ENCODE measurements at regions not wholly inside any gene's neighbourhood (a gene's known extent, or its start where the extent isn't known, plus 50 kb on each side); places are given as distances from the start of the nearest gene placed in this dataset.

DNA sequence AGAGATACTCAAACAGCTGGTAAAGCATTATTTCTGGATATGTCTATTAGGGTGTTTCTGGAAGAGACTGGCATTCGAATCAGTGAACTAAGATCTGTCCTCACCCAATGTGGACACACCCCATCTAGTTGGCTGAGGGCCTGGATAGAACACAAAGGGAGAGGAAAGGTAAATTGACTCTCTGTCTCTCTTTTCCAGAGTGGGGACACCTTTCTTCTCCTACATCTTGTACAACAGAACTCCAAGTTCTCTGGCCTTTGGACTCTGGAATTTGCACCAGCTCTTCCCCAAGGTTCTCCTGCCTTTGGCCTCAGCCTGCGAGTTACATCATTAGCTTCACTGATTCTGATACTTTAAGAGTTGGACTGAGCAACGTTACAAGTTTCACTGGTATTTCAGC, 1253.9 kb downstream of the SLC16A7 start:
- Histone ChIP-seq H3K36me3 (ENCODE audit: control insufficient read depth in 4 of 4, insufficient read depth in 3 of 4, low read depth in 1 of 4, low read length in 3 of 4) (no peaks in the 10 kb centered on the region), H3K4me3 (ENCODE audit: low read depth in 1 of 3, low read length in 3 of 3) (no peak overlapping the region), H3K9ac (ENCODE audit: low read depth in 1 of 2, low read length in 2 of 2) (no peak overlapping the region), H3K27me3 (ENCODE audit: control insufficient read depth in 4 of 4, insufficient read depth in 4 of 4, low read length in 3 of 4) (no peaks in the 10 kb centered on the region), H3K4me1 (ENCODE audit: control insufficient read depth in 4 of 4, insufficient read depth in 4 of 4, low read length in 3 of 4) (peaks cover 10 to 12% (median 10%) of the 10 kb centered on the region in 4 donors), H3K27ac (ENCODE audit: low read depth in 1 of 2, low read length in 2 of 2) (no peak overlapping the region), H3K9me3 (ENCODE audit: control insufficient read depth in 4 of 4, low read length in 3 of 4) (no peaks in the 10 kb centered on the region)
- DNase-seq (ENCODE audit: low spot score), result no peak
- peak; percentile 25 to 40 for TF ChIP-seq JUND (IDR thresholded peaks at IDR 0.05)
- TF ChIP-seq SP1 (IDR thresholded peaks at IDR 0.05), result peak; percentile 39
- TF ChIP-seq GABPA (IDR thresholded peaks at IDR 0.05 in 1 of 2, conservative IDR thresholded peaks at IDR 0.05 in 1 of 2), result no peak
- no peak for TF ChIP-seq MAX (IDR thresholded peaks at IDR 0.05)
- TF ChIP-seq, protein P1, sequence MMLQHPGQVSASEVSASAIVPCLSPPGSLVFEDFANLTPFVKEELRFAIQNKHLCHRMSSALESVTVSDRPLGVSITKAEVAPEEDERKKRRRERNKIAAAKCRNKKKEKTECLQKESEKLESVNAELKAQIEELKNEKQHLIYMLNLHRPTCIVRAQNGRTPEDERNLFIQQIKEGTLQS (IDR thresholded peaks at IDR 0.05), result peak; percentile 43
- no peak for TF ChIP-seq TAF1 (conservative IDR thresholded peaks at IDR 0.05)
- TF ChIP-seq HNF4G (IDR thresholded peaks at IDR 0.05), result peak; percentile 77
- TF ChIP-seq HNF4A (conservative IDR thresholded peaks at IDR 0.05), result peak; percentile 85 to 96
- TF ChIP-seq RXRA (IDR thresholded peaks at IDR 0.05), result peak; percentile 38 to 45
- no peak for TF ChIP-seq EGR1 (IDR thresholded peaks at IDR 0.05; ENCODE audit: low read depth in 2 of 2)
- no peak for TF ChIP-seq RAD21 (IDR thresholded peaks at IDR 0.05)
- TF ChIP-seq, protein P2, sequence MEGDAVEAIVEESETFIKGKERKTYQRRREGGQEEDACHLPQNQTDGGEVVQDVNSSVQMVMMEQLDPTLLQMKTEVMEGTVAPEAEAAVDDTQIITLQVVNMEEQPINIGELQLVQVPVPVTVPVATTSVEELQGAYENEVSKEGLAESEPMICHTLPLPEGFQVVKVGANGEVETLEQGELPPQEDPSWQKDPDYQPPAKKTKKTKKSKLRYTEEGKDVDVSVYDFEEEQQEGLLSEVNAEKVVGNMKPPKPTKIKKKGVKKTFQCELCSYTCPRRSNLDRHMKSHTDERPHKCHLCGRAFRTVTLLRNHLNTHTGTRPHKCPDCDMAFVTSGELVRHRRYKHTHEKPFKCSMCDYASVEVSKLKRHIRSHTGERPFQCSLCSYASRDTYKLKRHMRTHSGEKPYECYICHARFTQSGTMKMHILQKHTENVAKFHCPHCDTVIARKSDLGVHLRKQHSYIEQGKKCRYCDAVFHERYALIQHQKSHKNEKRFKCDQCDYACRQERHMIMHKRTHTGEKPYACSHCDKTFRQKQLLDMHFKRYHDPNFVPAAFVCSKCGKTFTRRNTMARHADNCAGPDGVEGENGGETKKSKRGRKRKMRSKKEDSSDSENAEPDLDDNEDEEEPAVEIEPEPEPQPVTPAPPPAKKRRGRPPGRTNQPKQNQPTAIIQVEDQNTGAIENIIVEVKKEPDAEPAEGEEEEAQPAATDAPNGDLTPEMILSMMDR (IDR thresholded peaks at IDR 0.05; ENCODE audit: low read depth, low read length, missing input control), result no peak
- no peak for TF ChIP-seq YY1 (IDR thresholded peaks at IDR 0.05)
- no peak for TF ChIP-seq NR2F2 (IDR thresholded peaks at IDR 0.05)
- TF ChIP-seq FOXA1 (IDR thresholded peaks at IDR 0.05), result peak; percentile 26
- no peak for TF ChIP-seq FOXA2 (IDR thresholded peaks at IDR 0.05)
- TF ChIP-seq, protein P3, sequence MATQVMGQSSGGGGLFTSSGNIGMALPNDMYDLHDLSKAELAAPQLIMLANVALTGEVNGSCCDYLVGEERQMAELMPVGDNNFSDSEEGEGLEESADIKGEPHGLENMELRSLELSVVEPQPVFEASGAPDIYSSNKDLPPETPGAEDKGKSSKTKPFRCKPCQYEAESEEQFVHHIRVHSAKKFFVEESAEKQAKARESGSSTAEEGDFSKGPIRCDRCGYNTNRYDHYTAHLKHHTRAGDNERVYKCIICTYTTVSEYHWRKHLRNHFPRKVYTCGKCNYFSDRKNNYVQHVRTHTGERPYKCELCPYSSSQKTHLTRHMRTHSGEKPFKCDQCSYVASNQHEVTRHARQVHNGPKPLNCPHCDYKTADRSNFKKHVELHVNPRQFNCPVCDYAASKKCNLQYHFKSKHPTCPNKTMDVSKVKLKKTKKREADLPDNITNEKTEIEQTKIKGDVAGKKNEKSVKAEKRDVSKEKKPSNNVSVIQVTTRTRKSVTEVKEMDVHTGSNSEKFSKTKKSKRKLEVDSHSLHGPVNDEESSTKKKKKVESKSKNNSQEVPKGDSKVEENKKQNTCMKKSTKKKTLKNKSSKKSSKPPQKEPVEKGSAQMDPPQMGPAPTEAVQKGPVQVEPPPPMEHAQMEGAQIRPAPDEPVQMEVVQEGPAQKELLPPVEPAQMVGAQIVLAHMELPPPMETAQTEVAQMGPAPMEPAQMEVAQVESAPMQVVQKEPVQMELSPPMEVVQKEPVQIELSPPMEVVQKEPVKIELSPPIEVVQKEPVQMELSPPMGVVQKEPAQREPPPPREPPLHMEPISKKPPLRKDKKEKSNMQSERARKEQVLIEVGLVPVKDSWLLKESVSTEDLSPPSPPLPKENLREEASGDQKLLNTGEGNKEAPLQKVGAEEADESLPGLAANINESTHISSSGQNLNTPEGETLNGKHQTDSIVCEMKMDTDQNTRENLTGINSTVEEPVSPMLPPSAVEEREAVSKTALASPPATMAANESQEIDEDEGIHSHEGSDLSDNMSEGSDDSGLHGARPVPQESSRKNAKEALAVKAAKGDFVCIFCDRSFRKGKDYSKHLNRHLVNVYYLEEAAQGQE (IDR thresholded peaks at IDR 0.05), result no peak
- TF ChIP-seq, protein P4, sequence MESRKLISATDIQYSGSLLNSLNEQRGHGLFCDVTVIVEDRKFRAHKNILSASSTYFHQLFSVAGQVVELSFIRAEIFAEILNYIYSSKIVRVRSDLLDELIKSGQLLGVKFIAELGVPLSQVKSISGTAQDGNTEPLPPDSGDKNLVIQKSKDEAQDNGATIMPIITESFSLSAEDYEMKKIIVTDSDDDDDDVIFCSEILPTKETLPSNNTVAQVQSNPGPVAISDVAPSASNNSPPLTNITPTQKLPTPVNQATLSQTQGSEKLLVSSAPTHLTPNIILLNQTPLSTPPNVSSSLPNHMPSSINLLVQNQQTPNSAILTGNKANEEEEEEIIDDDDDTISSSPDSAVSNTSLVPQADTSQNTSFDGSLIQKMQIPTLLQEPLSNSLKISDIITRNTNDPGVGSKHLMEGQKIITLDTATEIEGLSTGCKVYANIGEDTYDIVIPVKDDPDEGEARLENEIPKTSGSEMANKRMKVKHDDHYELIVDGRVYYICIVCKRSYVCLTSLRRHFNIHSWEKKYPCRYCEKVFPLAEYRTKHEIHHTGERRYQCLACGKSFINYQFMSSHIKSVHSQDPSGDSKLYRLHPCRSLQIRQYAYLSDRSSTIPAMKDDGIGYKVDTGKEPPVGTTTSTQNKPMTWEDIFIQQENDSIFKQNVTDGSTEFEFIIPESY (IDR thresholded peaks at IDR 0.05), result no peak
- 28% methylated on average over 3 of the region's 3 CpGs for whole genome bisulfite sequencing
